ENCODE measurements at regions not wholly inside any gene's neighbourhood (a gene's known extent, or its start where the extent isn't known, plus 50 kb on each side); places are given as distances from the start of the nearest gene placed in this dataset.

- no peak for DNase-seq
Measured at GRCh38 chr13:106818971-106819370, 251.0 kb upstream of the ARGLU1 start.

GRCh38 chr13:106815545-106815944 is 247.6 kb upstream of the ARGLU1 start:
- DNase-seq, result no peak

DNA sequence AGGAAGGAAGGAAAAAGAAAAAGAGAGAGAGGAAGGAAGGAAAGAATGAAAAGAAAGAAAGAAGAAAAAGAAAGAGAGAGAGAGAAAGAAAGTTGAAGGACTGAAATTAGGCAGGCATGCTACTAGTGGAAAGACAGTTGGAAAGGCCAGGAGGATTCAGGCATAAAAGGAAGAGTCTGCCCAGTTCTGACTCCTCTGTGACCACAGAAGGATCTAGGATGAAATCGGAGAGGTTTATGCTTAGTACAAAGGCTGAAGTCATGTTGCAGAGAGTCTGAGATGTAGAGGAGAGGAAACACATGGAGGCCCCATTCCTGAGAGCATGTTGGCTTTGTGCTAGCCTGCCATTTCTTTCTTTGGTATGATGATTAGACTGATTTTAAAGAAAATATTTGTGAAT is 246.5 kb upstream of the ARGLU1 start:
- no peak for DNase-seq

DNA sequence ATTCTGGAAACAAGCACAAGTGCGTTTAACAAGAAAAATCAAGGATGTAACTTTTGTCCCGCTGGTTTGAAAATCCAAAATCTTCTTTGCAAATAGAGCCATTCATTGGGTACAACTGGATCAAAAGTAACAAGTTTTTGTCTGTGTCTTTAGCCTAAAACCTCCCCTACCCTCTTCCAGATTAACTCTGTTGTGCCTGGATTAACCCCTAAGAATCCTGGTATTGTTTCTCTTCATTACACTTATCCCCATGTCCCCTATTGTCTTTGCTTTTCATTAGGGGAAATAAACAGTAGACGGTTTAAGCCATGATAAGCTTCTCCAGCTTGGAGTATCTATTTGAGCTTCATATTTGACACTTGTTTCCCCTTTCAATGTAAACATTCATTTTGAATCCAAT is 242.1 kb upstream of the ARGLU1 start:
- no peak for DNase-seq

DNA sequence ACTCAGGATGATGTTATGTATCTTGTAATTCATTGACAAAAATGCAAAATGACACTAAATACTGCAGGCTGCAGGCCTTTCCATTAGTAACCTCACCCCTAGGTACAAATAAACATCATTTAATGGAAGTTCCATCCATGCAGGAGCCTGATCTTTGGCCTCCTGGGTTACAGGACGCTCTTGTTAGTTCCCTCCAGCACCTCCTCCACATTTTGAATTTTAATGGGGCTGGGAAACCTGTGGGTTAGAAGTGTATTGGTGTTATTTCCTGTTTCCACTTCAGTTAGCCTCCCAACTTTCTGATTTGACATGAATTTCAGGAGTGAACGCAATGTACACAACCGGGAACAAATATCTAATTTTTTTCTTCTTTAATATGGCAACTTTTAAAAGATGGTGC is 237.1 kb upstream of the ARGLU1 start:
- DNase-seq, result no peak

GRCh38 chr13:106802917-106803316 is 235.0 kb upstream of the ARGLU1 start:
- DNase-seq, result no peak

DNA sequence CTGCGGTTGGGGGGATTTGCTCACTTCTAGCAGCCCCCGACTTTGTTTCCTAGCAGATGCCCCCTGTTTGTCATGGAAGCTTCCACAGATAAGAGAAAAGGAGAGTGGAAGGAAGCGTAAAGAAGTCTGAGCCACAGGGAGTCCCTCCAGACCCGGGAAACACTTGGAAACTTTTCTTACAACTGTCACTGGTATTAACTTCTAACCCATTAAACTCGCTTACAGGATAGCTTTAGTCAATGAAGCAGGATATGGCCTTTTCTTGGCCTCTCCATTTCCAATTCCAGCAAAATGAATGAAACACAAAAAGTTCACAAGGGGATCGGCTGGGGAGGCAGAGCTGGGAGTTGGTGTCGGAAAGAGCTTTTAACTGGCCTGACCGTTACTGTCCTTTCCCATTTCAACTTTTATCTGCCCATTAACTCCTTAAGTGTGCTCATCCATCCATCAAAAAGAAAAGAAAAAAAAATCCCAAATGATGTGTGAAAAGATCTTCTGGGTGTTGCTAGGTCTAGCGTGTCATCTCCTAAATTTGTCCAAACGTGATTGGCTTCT is 231.9 kb upstream of the ARGLU1 start:
- DNase-seq, result no peak

DNA sequence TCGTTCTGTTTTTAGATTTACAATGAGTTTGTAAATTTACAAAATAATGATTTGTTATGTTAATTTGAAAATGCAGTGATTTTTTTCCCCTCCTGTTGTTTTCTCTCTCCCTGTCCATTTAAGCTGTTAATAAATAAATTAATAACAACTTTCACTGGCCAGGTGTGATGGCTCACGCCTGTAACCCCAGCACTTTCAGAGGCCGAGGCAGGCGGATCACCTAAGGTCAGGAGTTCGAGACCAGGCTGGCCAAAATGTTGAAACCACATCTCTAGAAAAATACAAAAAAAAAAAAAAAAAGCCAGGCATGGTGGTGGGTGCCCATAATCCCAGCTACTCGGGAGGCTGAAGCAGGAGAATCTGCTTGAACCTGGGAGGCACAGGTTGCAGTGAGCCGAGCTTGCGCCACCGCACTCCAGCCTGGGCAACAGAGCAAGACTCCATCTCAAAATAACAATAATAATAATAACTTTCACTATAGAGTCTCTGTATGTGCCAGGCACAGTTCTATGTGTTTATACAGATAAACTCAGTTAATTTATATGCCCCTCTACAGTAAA is 229.2 kb upstream of the ARGLU1 start:
- no peak for DNase-seq

- DNase-seq, result no peak
Measured at GRCh38 chr13:106796280-106797047, 228.5 kb upstream of the ARGLU1 start.

DNA sequence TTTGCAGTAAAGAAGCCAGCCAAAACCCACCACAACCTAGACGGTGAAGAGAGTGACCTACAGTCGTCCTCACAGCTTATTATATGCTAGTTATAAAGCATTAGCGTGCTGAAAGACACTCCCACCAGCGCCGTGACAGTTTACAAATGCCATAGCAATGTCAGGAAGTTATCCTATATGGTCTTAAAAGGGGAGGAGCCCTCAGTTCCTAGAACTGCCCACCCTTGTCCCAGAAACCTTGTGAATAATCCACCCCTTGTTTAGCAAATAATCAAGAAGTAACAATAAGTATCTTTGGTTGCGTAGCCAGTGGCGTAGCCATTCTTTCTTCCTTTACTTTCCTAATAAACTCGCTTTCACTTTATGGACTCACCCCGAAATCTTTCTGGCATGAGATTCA is 227.9 kb upstream of the ARGLU1 start:
- no peak for DNase-seq

- DNase-seq, result no peak
Measured at GRCh38 chr13:106794117-106794516, 226.2 kb upstream of the ARGLU1 start.

DNA sequence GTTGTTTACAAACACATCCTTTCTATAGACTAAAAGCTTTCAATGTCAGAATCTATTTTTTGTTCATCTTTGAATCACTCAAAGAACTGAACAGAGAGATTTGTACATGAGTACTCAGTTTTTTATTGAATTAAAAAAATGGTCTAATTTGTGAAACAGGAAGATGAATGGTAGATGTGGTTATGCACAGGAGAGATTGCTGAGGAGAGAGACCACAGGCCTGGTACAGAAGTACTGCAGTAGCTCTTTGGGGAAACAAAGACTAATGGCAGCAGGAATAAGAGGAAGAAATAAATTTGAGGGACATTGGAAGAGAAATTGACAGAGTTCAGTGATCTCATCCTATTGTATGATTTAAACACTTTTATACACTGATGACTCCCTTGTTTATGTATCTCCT is 222.0 kb upstream of the ARGLU1 start:
- DNase-seq, result no peak

DNA sequence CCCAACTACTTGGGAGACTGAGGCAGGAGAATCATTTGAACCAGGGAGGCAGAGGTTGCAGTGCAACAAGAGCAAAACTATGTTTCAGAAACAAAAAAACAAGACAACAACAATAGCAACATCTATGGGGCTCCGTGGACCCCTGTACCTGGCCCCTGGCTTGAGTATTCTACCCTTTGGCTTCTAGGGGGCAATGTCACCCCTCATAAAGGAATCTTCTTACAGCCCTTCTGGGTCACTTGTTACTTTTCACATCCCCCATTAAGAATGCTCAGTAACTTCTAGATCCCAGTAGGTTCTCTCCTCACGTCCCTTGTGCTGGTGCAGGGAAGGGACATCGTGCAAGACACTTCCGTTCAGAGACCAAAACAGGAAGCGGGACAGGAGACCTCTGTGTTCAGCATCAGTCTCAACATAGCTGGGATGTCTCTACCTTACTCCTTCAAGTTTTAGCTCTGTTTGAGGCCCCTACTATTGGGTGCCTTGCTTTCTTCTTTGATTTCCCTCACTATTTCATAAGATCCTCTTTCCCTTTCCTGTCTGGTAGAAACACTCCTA is 218.1 kb upstream of the ARGLU1 start:
- DNase-seq, result no peak

DNA sequence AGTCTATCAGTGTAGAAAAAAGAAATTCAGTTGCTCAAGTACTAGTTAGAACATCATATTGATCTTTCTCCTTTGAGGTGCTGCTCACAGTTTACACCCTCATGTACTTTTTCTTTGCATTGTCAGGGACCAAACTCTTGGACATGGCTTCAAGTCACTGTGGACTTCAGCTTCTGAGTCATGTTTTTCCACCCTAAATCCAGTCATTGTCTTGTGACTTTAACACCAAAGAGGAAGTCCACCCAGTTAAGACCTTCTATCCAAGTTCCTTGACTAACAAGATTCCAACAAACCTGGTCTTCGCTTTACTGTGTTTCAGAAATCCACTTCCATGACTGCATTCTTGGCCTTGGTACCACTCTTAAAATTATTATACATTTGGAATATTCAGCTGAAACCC is 206.7 kb upstream of the ARGLU1 start:
- no peak for DNase-seq

GRCh38 chr13:106772006-106772601 is 204.2 kb upstream of the ARGLU1 start:
- no peak for DNase-seq

GRCh38 chr13:106768991-106769390 is 201.1 kb upstream of the ARGLU1 start:
- no peak for DNase-seq

GRCh38 chr13:106762708-106763107 is 194.8 kb upstream of the ARGLU1 start:
- DNase-seq, result no peak

GRCh38 chr13:106756446-106756845 is 188.5 kb upstream of the ARGLU1 start:
- no peak for DNase-seq

GRCh38 chr13:106755542-106755941 is 187.6 kb upstream of the ARGLU1 start:
- no peak for DNase-seq

GRCh38 chr13:106753251-106753650 is 185.3 kb upstream of the ARGLU1 start:
- no peak for DNase-seq

- DNase-seq, result no peak
Measured at GRCh38 chr13:106752584-106753170, 184.7 kb upstream of the ARGLU1 start.

DNA sequence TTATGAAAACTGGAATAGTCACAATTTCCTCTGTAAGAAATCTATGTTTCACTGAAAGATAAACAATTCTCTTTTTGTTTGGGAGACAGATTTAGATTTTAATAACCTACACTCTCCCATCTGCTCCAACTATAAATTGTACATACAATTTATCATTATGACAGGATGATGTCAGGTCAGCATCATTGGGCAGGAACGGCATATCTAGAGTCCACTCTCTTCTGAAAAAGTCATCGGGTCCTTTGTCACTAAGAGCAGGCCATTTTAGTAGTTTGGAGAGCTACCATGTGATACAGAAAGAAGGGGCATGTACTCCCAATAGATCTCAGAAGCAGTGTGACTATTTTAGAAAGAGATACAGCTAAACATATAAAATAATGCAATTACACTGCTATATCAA is 180.8 kb upstream of the ARGLU1 start:
- no peak for DNase-seq

DNA sequence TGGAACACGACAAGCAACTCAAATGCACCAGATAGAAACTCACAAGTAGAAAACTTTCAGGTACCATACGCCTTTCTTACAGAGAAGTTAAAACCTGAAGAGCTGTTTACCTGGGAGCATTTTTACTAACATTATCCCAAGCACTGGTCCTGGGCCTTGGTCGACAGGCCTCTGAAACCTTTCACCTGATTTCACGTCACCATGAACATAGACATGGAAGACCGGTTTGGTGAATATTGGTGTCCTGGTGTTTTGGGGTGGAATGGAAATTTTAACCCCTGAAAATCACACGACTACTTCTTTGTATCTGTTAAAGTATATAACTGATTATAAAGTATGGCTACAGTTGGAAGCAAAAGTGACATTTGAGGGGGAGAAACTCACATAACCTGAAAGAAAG is 176.6 kb upstream of the ARGLU1 start:
- DNase-seq, result no peak

Measured in cerebellar nuclear complex (tissue), 1 donor.